NOMO-1 (cell line): ENCODE measurements at regions not wholly inside any gene's neighbourhood (a gene's known extent, or its start where the extent isn't known, plus 50 kb on each side); places are given as distances from the start of the nearest gene placed in this dataset.

Experiments used
- DNase-seq, 2 experiments: peaks; one replicate each; lab custom pipeline; 2025; ENCODE audit not compliant: unreplicated experiment in 2 of 2; lab: John Stamatoyannopoulos, UW

- no peak for DNase-seq
Measured at GRCh38 chr4:10773656-10774055, 89.1 kb upstream of the CLNK start.

- DNase-seq = no peak
Measured at GRCh38 chr4:10773010-10773409, 88.4 kb upstream of the CLNK start.

- no peak for DNase-seq
Measured at GRCh38 chr4:10765386-10765785, 80.8 kb upstream of the CLNK start.

- no peak for DNase-seq
Measured at GRCh38 chr4:10762561-10762960, 78.0 kb upstream of the CLNK start.

- no peak for DNase-seq
Measured at GRCh38 chr4:10761903-10762302, 77.3 kb upstream of the CLNK start.

- DNase-seq = no peak
Measured at GRCh38 chr4:10760086-10760485, 75.5 kb upstream of the CLNK start.

- no peak for DNase-seq
Measured at GRCh38 chr4:10758906-10759305, 74.3 kb upstream of the CLNK start.

- no peak for DNase-seq
Measured at GRCh38 chr4:10753856-10754402, 69.4 kb upstream of the CLNK start.

- DNase-seq = no peak
Measured at GRCh38 chr4:10753336-10753735, 68.8 kb upstream of the CLNK start.

- DNase-seq = no peak
Measured at GRCh38 chr4:10750714-10751113, 66.1 kb upstream of the CLNK start.

- DNase-seq = no peak
Measured at GRCh38 chr4:10747186-10747585, 62.6 kb upstream of the CLNK start.

- no peak for DNase-seq
Measured at GRCh38 chr4:10746371-10747171, 62.0 kb upstream of the CLNK start.

- DNase-seq = no peak
Measured at GRCh38 chr4:10743357-10743756, 58.8 kb upstream of the CLNK start.

GRCh38 chr4:10741961-10742699 is 57.6 kb upstream of the CLNK start:
- no peak for DNase-seq

- DNase-seq = no peak
Measured at GRCh38 chr4:10740891-10741620, 56.5 kb upstream of the CLNK start.

- no peak for DNase-seq
Measured at GRCh38 chr4:10740251-10740650, 55.7 kb upstream of the CLNK start.

GRCh38 chr4:10738826-10739489 is 54.4 kb upstream of the CLNK start:
- DNase-seq = no peak

GRCh38 chr4:10737337-10737736 is 52.8 kb upstream of the CLNK start:
- no peak for DNase-seq

- no peak for DNase-seq
Measured at GRCh38 chr4:10736895-10737294, 52.3 kb upstream of the CLNK start.

- no peak for DNase-seq
Measured at GRCh38 chr4:10736266-10736665, 51.7 kb upstream of the CLNK start.

- no peak for DNase-seq
Measured at GRCh38 chr4:10734697-10735096, 50.1 kb upstream of the CLNK start.
